ENCODE measurements at regions not wholly inside any gene's neighbourhood (a gene's known extent, or its start where the extent isn't known, plus 50 kb on each side); places are given as distances from the start of the nearest gene placed in this dataset.
"Not testable (repeated sequence)": the region's sequence is repeated elsewhere in the genome, so short reads cannot be mapped to it uniquely, and the experiment has no call there.

- no peaks in the 10 kb centered on the region for H3K9me3 ChIP-seq
- DNase-seq = no peak
- H3K4me1 ChIP-seq = no peaks in the 10 kb centered on the region
- no peaks in the 10 kb centered on the region for H3K36me3 ChIP-seq
- H3K4me3 ChIP-seq = no peak overlapping the region
- no peaks in the 10 kb centered on the region for H3K27me3 ChIP-seq
- intact Hi-C loops (cut with DNase I; ENCODE audit: low total_unique reads) = no loop called here
- TF ChIP-seq POLR2A (IDR thresholded peaks at IDR 0.05) = no peak
- TF ChIP-seq CTCF (IDR thresholded peaks at IDR 0.05) = no peak
- H3K27ac ChIP-seq = no peak overlapping the region
Observed at GRCh38 chr7:119647286-119647685, 625.7 kb upstream of the KCND2 start.

DNA sequence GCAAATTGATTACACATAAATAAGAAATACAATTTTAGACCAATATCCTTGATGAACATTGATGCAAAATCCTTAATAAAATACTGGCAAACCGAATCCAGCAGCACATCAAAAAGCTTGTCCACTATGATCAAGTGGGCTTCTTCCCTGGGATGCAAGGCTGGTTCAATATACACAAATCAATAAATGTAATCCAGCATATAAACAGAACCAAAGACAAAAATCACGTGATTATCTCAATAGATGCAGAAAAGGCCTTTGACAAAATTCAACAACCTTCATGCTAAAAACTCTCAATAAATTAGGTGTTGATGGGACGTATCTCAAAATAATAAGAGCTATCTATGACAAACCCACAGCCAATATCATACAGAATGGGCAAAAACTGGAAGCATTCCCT is 624.2 kb upstream of the KCND2 start:
- DNase-seq; H3K4me1 ChIP-seq; H3K27ac ChIP-seq; intact Hi-C loops (cut with DNase I; ENCODE audit: low total_unique reads); H3K36me3 ChIP-seq; H3K4me3 ChIP-seq; H3K9me3 ChIP-seq; H3K27me3 ChIP-seq: not testable (repeated sequence)

DNA sequence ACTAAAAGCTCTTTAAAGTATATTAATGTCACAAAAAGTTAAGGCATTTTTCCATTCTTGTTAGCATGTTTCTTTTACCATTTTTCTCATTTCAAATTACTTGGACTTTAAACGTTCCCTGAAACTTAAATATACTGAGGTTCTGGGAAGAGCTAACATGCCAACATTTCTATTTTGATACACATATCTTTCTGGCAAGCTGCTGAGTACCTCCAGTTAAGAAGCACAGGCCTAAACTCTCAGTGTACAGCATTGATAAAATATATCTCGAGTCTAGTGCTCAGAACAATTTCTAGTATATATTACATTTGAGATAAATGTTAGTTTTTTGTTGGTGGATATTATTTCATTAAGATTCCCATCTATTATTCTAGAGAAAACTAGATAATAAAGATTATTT is 612.9 kb upstream of the KCND2 start:
- Histone ChIP-seq H3K27ac (no peak overlapping the region), H3K9me3 (no peaks in the 10 kb centered on the region), H3K4me3 (no peak overlapping the region), H3K4me1 (no peaks in the 10 kb centered on the region), H3K36me3 (no peaks in the 10 kb centered on the region), H3K27me3 (no peaks in the 10 kb centered on the region)
- no peak for DNase-seq
- intact Hi-C loops (cut with DNase I; ENCODE audit: low total_unique reads) = no loop called here
- no peak for TF ChIP-seq POLR2A (IDR thresholded peaks at IDR 0.05)

- TF ChIP-seq CTCF (IDR thresholded peaks at IDR 0.05) (no peak), POLR2A (IDR thresholded peaks at IDR 0.05) (no peak)
- Histone ChIP-seq H3K4me3 (no peak overlapping the region), H3K27me3 (no peaks in the 10 kb centered on the region), H3K27ac (no peak overlapping the region), H3K9me3 (no peaks in the 10 kb centered on the region), H3K36me3 (no peaks in the 10 kb centered on the region), H3K4me1 (no peaks in the 10 kb centered on the region)
- no peak for DNase-seq
- intact Hi-C loops (cut with DNase I; ENCODE audit: low total_unique reads) = no loop called here
Observed at GRCh38 chr7:119664601-119665000, 608.4 kb upstream of the KCND2 start.

- no peak for DNase-seq
- no peaks in the 10 kb centered on the region for H3K27me3 ChIP-seq
- no peak for TF ChIP-seq CTCF (IDR thresholded peaks at IDR 0.05)
- TF ChIP-seq POLR2A (IDR thresholded peaks at IDR 0.05) = no peak
- H3K9me3 ChIP-seq = no peaks in the 10 kb centered on the region
- intact Hi-C loops (cut with DNase I; ENCODE audit: low total_unique reads) = no loop called here
- no peaks in the 10 kb centered on the region for H3K36me3 ChIP-seq
- H3K27ac ChIP-seq = no peak overlapping the region
- H3K4me1 ChIP-seq = no peaks in the 10 kb centered on the region
- H3K4me3 ChIP-seq = no peak overlapping the region
Observed at GRCh38 chr7:119665796-119666195, 607.2 kb upstream of the KCND2 start.

GRCh38 chr7:119681336-119681735 is 591.6 kb upstream of the KCND2 start:
- Histone ChIP-seq H3K27ac (no peak overlapping the region), H3K27me3 (no peaks in the 10 kb centered on the region), H3K36me3 (no peaks in the 10 kb centered on the region), H3K4me1 (no peaks in the 10 kb centered on the region), H3K9me3 (no peaks in the 10 kb centered on the region), H3K4me3 (no peak overlapping the region)
- intact Hi-C loops (cut with DNase I; ENCODE audit: low total_unique reads) = no loop called here
- TF ChIP-seq CTCF (IDR thresholded peaks at IDR 0.05) = no peak
- no peak for TF ChIP-seq POLR2A (IDR thresholded peaks at IDR 0.05)
- no peak for DNase-seq
